Chondrocyte (in vitro differentiated cells): ENCODE measurements at regions not wholly inside any gene's neighbourhood (a gene's known extent, or its start where the extent isn't known, plus 50 kb on each side); places are given as distances from the start of the nearest gene placed in this dataset.

Experiments
- DNase-seq: peaks from one replicate; pipeline ENCODE4 v3.0.0; 2021; ENCODE audit warnings: mixed read lengths, low spot score
- H3K27ac Mint-ChIP-seq: one replicate; pipeline ENCODE4 v1.8.0; 2021; ENCODE audit warnings: mild to moderate bottlenecking, moderate library complexity, mixed read lengths; ENCODE audit not compliant: unreplicated experiment
- H3K27me3 Mint-ChIP-seq: 2 replicates; pipeline ENCODE4 v1.8.0; 2021; ENCODE audit warnings: low read depth, mixed read lengths
- H3K36me3 Mint-ChIP-seq: 2 replicates; pipeline ENCODE4 v1.8.0; 2021; ENCODE audit warnings: low read depth, mixed read lengths
- H3K4me1 Mint-ChIP-seq: 2 replicates; pipeline ENCODE4 v1.8.0; 2021; ENCODE audit warnings: low read depth, mild to moderate bottlenecking, mixed read lengths
- H3K4me3 Mint-ChIP-seq: one replicate; pipeline ENCODE4 v1.8.0; 2021; ENCODE audit warnings: mild to moderate bottlenecking, moderate library complexity, mixed read lengths; ENCODE audit not compliant: unreplicated experiment
- H3K9me3 Mint-ChIP-seq: 2 replicates; pipeline ENCODE4 v1.8.0; 2021; ENCODE audit warnings: low read depth, mixed read lengths
- TF ChIP-seq, protein P1 (sequence below): fragments of 200-600 bp; sonication (generic); IDR thresholded peaks from 2 replicates; pipeline ENCODE4 v1.5.0; 2021; ENCODE audit warnings: antibody characterized with exemption, mild to moderate bottlenecking, moderate library complexity

DNA sequence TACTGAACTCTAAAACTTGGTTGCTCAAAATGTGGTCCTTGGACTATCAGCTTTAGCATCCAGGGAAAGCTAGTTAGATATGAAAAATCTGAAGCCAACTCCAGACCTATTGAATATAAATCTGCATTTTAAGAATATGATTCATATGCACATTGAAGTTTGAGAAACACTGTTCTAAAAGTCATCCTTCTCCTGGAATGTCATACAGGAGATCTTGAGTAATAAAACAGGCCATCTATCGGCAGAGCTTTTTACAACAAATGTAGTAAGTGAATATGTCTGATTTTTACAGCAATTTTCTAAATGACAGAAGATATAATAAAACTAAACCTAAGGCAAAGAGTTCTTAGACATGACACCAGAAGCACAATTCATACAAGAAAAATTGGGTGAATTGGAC lies 140.4 kb downstream of the PMP22 start:
- H3K27me3 Mint-ChIP-seq = no peaks in the 10 kb centered on the region
- no peak for DNase-seq
- no peak overlapping the region for H3K4me3 Mint-ChIP-seq
- no peaks in the 10 kb centered on the region for H3K9me3 Mint-ChIP-seq
- TF ChIP-seq, protein P1, sequence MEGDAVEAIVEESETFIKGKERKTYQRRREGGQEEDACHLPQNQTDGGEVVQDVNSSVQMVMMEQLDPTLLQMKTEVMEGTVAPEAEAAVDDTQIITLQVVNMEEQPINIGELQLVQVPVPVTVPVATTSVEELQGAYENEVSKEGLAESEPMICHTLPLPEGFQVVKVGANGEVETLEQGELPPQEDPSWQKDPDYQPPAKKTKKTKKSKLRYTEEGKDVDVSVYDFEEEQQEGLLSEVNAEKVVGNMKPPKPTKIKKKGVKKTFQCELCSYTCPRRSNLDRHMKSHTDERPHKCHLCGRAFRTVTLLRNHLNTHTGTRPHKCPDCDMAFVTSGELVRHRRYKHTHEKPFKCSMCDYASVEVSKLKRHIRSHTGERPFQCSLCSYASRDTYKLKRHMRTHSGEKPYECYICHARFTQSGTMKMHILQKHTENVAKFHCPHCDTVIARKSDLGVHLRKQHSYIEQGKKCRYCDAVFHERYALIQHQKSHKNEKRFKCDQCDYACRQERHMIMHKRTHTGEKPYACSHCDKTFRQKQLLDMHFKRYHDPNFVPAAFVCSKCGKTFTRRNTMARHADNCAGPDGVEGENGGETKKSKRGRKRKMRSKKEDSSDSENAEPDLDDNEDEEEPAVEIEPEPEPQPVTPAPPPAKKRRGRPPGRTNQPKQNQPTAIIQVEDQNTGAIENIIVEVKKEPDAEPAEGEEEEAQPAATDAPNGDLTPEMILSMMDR = no peak
- H3K36me3 Mint-ChIP-seq = no peaks in the 10 kb centered on the region
- H3K4me1 Mint-ChIP-seq = peaks cover 16% of the 10 kb centered on the region
- no peak overlapping the region for H3K27ac Mint-ChIP-seq

GRCh38 chr17:15124264-15124595 lies 140.9 kb downstream of the PMP22 start:
- no peak overlapping the region for H3K27ac Mint-ChIP-seq
- TF ChIP-seq, protein P1 = no peak
- H3K36me3 Mint-ChIP-seq = no peaks in the 10 kb centered on the region
- H3K27me3 Mint-ChIP-seq = no peaks in the 10 kb centered on the region
- H3K4me3 Mint-ChIP-seq = no peak overlapping the region
- no peak for DNase-seq
- H3K9me3 Mint-ChIP-seq = no peaks in the 10 kb centered on the region
- peaks cover 16% of the 10 kb centered on the region for H3K4me1 Mint-ChIP-seq

DNA sequence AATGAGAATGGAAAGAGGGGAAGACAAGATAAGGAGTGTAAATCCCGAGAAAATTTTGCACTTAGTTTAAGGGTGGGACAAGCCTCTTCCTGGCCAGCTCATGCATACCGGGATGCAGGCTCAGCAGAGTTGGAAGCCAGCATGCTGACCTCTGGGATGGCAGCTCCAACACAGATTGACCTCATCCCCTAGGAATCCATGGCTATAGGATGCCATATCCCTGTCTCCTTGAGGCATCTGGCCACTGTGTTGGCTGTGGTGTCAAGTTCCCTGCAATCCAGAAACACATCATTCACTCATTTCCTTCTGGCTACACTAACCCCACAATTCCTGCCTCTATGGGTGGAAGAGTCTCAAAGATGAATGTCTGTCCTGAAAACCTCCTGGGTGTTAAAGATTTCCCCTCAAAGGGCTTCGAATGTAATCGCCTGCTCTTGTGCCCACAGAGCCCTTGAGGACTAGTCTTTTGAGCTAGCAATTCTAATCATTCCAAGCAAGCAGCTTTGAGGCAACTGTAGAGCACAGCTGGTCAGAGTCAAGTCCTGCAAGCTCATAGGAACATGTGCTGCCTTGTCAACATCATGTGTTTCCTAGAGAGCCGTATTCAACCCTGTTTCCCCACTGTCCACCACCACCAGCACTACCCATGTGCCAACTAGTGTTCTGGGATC lies 141.4 kb downstream of the PMP22 start:
- H3K36me3 Mint-ChIP-seq = no peaks in the 10 kb centered on the region
- no peak overlapping the region for H3K4me3 Mint-ChIP-seq
- no peak for DNase-seq
- TF ChIP-seq, protein P1 = no peak
- peaks cover 16% of the 10 kb centered on the region for H3K4me1 Mint-ChIP-seq
- H3K27me3 Mint-ChIP-seq = no peaks in the 10 kb centered on the region
- no peak overlapping the region for H3K27ac Mint-ChIP-seq
- H3K9me3 Mint-ChIP-seq = no peaks in the 10 kb centered on the region

GRCh38 chr17:15122857-15123256 lies 142.3 kb downstream of the PMP22 start:
- Mint-ChIP-seq H3K36me3 (no peaks in the 10 kb centered on the region), H3K4me1 (peaks cover 16% of the 10 kb centered on the region), H3K27ac (no peak overlapping the region), H3K27me3 (no peaks in the 10 kb centered on the region), H3K4me3 (no peak overlapping the region), H3K9me3 (no peaks in the 10 kb centered on the region)
- DNase-seq = no peak
- TF ChIP-seq, protein P1 = no peak

GRCh38 chr17:15121426-15121825 lies 143.7 kb downstream of the PMP22 start:
- TF ChIP-seq, protein P1 = no peak
- H3K27me3 Mint-ChIP-seq = no peaks in the 10 kb centered on the region
- H3K9me3 Mint-ChIP-seq = no peaks in the 10 kb centered on the region

More at GRCh38 chr17:15121426-15121825, 143.7 kb downstream of the PMP22 start:
- Mint-ChIP-seq H3K36me3 (no peaks in the 10 kb centered on the region), H3K27ac (no peak overlapping the region), H3K4me3 (no peak overlapping the region), H3K4me1 (peaks cover 16% of the 10 kb centered on the region)
- DNase-seq = no peak
